ENCODE measurements at regions not wholly inside any gene's neighbourhood (a gene's known extent, or its start where the extent isn't known, plus 50 kb on each side); places are given as distances from the start of the nearest gene placed in this dataset.

DNA sequence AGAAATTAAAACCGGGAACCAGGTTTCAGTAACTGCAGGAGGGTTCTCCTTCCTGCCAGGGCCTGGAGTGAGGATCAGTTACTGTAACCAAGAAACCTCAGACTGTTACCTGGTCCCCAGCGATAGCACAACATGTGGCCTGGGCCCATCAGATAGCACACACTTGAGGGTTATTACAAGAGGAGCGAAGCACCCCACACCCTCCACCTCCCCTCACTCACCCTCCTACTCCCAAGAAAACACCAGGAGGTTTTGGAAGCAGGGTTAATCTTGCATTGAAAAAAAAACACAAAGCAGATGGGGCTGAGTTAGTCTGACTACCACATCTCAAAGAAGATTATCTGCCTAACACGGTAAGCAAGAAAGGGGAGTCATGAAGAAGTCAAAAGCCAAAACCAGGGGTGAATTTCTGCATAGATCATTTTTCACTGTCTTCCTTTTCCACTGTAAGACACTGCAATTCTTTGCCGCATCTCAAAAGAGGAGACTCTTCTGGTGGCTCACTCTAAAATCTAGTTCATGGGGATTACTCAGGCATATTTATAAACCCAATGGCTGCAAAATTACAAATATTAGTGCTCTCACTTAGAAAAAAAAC, 75.9 kb upstream of the DOCK9 start:
- Histone ChIP-seq H3K4me1 (ENCODE audit: control insufficient read depth in 1 of 2, insufficient read depth in 2 of 2, low read length in 2 of 2) (peaks cover 8 to 27% of the 10 kb centered on the region in 2 donors), H3K27ac (ENCODE audit: low read depth, low read length) (no peak overlapping the region), H3K9me3 (ENCODE audit: control insufficient read depth in 1 of 2, low read length in 2 of 2) (no peaks in the 10 kb centered on the region), H3K4me3 (ENCODE audit: low read depth in 1 of 2, low read length in 2 of 2) (no peak overlapping the region), H3K36me3 (ENCODE audit: control insufficient read depth in 1 of 2, insufficient read depth in 2 of 2, low read length in 2 of 2) (no peaks in the 10 kb centered on the region), H3K27me3 (ENCODE audit: control insufficient read depth in 1 of 2, insufficient read depth in 2 of 2, low read length in 2 of 2) (no peaks in the 10 kb centered on the region), H3K9ac (ENCODE audit: low read depth in 1 of 2, low read length in 2 of 2) (no peak overlapping the region)

DNA sequence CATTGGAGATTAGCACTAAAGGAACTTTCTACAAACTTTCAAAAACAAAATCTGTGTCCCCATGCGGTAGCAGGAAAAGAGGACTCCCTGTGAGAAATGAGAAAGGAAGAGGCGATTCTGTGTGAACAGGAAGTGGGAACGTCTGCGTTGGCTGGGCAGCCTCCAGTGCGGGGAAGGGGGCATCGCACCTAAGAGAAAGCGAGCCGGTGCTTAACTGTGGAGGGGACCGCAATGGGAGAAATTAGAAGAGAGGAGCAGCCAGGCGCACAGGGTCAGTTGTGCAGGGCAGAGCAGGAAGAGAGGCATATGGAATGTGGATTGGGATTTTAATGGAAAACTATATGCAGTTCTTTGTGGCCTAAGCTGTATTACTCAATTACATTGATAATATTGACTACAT, 77.4 kb upstream of the DOCK9 start:
- Histone ChIP-seq H3K27ac (ENCODE audit: low read depth, low read length) (no peak overlapping the region), H3K4me1 (ENCODE audit: control insufficient read depth in 1 of 2, insufficient read depth in 2 of 2, low read length in 2 of 2) (peaks cover 8 to 27% of the 10 kb centered on the region in 2 donors), H3K4me3 (ENCODE audit: low read depth in 1 of 2, low read length in 2 of 2) (no peak overlapping the region)

DNA sequence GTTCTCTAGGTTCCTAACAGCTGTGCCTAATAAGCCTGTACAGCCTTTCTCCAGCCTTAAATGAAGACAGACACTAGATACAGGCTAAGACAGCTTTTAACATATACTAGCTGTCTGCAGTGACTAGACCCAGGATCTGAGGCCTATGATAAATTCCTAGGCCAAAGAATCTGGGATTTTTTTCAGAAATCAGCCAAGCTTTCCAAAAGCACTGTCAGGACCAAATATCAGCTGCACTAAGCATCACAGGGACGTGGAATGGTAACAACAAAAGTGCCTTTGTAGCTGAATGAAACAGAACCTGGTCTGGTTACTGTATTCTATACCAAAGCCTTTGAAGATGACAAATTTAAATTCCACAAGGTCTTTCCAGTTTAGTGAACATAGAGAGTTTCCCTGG, 77.9 kb upstream of the DOCK9 start:
- H3K27ac ChIP-seq (ENCODE audit: low read depth, low read length) = no peak overlapping the region
- H3K9ac ChIP-seq (ENCODE audit: low read depth in 1 of 2, low read length in 2 of 2) = no peak overlapping the region
- H3K27me3 ChIP-seq (ENCODE audit: control insufficient read depth in 1 of 2, insufficient read depth in 2 of 2, low read length in 2 of 2) = no peaks in the 10 kb centered on the region
- peaks cover 8 to 27% of the 10 kb centered on the region in 2 donors for H3K4me1 ChIP-seq (ENCODE audit: control insufficient read depth in 1 of 2, insufficient read depth in 2 of 2, low read length in 2 of 2)
- no peak overlapping the region for H3K4me3 ChIP-seq (ENCODE audit: low read depth in 1 of 2, low read length in 2 of 2)
- H3K36me3 ChIP-seq (ENCODE audit: control insufficient read depth in 1 of 2, insufficient read depth in 2 of 2, low read length in 2 of 2) = no peaks in the 10 kb centered on the region
- no peaks in the 10 kb centered on the region for H3K9me3 ChIP-seq (ENCODE audit: control insufficient read depth in 1 of 2, low read length in 2 of 2)

More for the DNA sequence above, 77.4 kb upstream of the DOCK9 start:
- no peak overlapping the region for H3K9ac ChIP-seq (ENCODE audit: low read depth in 1 of 2, low read length in 2 of 2)
- H3K9me3 ChIP-seq (ENCODE audit: control insufficient read depth in 1 of 2, low read length in 2 of 2) = no peaks in the 10 kb centered on the region
- H3K36me3 ChIP-seq (ENCODE audit: control insufficient read depth in 1 of 2, insufficient read depth in 2 of 2, low read length in 2 of 2) = no peaks in the 10 kb centered on the region
- H3K27me3 ChIP-seq (ENCODE audit: control insufficient read depth in 1 of 2, insufficient read depth in 2 of 2, low read length in 2 of 2) = no peaks in the 10 kb centered on the region

DNA sequence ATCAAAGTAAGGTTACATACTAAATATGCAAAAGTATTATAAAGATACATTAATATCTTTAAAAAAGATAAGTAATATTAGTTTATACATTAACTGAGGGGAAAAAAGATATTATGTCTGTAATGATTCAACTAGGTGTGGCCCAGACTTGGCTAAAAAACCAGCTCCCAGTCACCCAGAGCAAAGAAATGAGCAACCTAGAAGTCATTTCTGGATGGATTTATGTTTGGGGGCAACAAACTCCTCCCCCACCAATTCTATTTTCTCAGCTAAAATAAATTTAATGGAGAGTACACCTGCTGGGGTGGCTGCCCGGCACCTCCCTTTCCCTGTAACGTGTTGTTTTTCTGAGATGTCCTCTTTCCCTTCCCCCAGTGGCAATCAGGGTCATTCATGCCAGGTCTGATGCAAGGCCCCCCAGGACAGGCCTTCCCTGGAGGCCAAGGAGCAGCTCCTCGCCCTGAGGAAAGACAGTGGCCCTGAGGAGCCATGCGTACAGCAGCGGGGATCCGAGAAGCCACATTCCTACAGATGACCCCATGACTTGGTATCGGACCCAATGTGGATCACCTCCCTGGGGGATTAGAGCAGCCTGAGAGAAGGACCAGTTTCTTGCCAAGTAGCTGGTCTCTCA, 78.6 kb upstream of the DOCK9 start:
- H3K9ac ChIP-seq (ENCODE audit: low read depth in 1 of 2, low read length in 2 of 2) = no peak overlapping the region
- peaks cover 5 to 22% of the 10 kb centered on the region in 2 donors for H3K4me1 ChIP-seq (ENCODE audit: control insufficient read depth in 1 of 2, insufficient read depth in 2 of 2, low read length in 2 of 2)
- no peaks in the 10 kb centered on the region for H3K27me3 ChIP-seq (ENCODE audit: control insufficient read depth in 1 of 2, insufficient read depth in 2 of 2, low read length in 2 of 2)
- H3K36me3 ChIP-seq (ENCODE audit: control insufficient read depth in 1 of 2, insufficient read depth in 2 of 2, low read length in 2 of 2) = no peaks in the 10 kb centered on the region
- no peak overlapping the region for H3K4me3 ChIP-seq (ENCODE audit: low read depth in 1 of 2, low read length in 2 of 2)
- H3K9me3 ChIP-seq (ENCODE audit: control insufficient read depth in 1 of 2, low read length in 2 of 2) = no peaks in the 10 kb centered on the region
- no peak overlapping the region for H3K27ac ChIP-seq (ENCODE audit: low read depth, low read length)

DNA sequence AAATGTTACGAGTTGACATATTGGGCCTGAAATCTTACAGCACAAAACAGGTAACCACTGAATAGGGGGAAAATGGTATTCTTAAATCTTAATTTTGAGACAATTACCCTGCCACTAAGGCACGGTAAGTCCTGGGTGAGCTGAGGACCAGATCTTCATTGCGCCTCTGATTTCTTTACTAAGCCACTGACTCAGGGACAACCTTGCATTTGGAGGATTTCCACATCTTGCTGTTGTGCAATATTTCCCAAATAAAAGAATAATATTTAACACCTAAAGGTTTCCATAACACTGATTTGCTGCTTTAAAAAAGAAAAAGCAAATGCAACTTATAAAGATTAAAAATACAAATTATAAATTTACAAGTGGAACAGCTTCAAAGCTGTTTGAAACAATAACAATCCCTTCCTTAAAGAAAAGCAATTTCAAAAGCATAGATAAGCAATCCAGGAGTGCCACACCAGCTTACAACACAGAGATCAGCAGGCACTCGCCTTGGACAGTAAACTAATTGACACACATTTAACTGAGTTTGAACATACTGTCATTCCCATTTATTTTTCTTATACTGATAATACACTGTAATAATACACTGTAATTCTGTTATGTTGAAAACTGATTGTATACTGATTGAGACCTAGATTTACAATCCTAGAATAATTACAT, 79.6 kb upstream of the DOCK9 start:
- Histone ChIP-seq H3K4me1 (ENCODE audit: control insufficient read depth in 1 of 2, insufficient read depth in 2 of 2, low read length in 2 of 2) (peaks cover 5 to 22% of the 10 kb centered on the region in 2 donors), H3K27me3 (ENCODE audit: control insufficient read depth in 1 of 2, insufficient read depth in 2 of 2, low read length in 2 of 2) (no peaks in the 10 kb centered on the region), H3K27ac (ENCODE audit: low read depth, low read length) (no peak overlapping the region), H3K9ac (ENCODE audit: low read depth in 1 of 2, low read length in 2 of 2) (no peak overlapping the region), H3K36me3 (ENCODE audit: control insufficient read depth in 1 of 2, insufficient read depth in 2 of 2, low read length in 2 of 2) (no peaks in the 10 kb centered on the region), H3K9me3 (ENCODE audit: control insufficient read depth in 1 of 2, low read length in 2 of 2) (no peaks in the 10 kb centered on the region), H3K4me3 (ENCODE audit: low read depth in 1 of 2, low read length in 2 of 2) (no peak overlapping the region)

DNA sequence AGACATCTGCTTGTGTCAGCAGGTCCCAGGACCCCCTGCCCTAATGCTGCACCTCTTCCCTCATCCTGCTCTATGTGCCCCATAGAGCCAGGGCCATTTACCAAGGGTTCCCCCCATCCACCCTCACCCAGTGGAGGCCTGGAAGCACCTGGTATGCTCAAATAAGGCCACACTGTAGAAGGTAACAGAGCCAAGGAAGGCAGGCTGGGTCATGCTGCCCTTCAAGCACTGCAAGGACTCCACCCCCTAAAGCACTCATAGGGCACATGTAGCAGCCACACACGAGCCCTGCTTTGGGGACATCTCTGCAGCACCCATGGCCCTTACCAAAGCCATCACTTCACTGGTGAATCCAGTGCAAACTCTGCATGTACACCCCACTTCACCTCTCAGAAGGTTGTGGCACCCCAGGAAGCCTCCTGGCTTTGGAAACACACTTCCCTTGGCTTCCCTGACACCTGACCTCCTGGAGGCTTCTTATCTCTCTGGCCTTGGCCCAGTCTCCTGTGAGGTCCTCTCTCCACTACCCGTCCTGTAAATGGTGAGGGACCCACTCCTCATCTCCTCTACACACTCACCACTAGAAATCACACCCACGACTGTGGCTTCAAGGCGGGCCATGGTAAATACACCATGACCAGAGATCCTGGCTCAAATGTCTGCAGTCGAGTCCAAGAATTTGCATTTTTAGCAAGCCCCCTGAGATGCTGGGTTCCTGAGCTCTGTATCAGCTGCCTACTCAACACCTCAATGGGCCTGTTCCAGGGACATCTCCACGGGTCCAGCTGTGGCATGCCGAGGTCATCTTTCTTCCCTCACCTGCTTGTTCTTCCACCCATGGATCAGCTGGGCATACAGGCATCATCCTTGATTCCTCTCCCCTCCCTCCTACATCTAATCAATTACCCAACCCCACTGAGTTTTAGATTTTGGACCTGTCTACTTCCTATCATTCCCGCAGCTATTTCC, 80.9 kb upstream of the DOCK9 start:
- H3K4me1 ChIP-seq (ENCODE audit: control insufficient read depth in 1 of 2, insufficient read depth in 2 of 2, low read length in 2 of 2) = peaks cover 5 to 18% of the 10 kb centered on the region in 2 donors
- H3K36me3 ChIP-seq (ENCODE audit: control insufficient read depth in 1 of 2, insufficient read depth in 2 of 2, low read length in 2 of 2) = no peaks in the 10 kb centered on the region
- no peak overlapping the region for H3K9ac ChIP-seq (ENCODE audit: low read depth in 1 of 2, low read length in 2 of 2)
- no peaks in the 10 kb centered on the region for H3K27me3 ChIP-seq (ENCODE audit: control insufficient read depth in 1 of 2, insufficient read depth in 2 of 2, low read length in 2 of 2)
- H3K4me3 ChIP-seq (ENCODE audit: low read depth in 1 of 2, low read length in 2 of 2) = no peak overlapping the region
- H3K27ac ChIP-seq (ENCODE audit: low read depth, low read length) = no peak overlapping the region
- H3K9me3 ChIP-seq (ENCODE audit: control insufficient read depth in 1 of 2, low read length in 2 of 2) = no peaks in the 10 kb centered on the region

DNA sequence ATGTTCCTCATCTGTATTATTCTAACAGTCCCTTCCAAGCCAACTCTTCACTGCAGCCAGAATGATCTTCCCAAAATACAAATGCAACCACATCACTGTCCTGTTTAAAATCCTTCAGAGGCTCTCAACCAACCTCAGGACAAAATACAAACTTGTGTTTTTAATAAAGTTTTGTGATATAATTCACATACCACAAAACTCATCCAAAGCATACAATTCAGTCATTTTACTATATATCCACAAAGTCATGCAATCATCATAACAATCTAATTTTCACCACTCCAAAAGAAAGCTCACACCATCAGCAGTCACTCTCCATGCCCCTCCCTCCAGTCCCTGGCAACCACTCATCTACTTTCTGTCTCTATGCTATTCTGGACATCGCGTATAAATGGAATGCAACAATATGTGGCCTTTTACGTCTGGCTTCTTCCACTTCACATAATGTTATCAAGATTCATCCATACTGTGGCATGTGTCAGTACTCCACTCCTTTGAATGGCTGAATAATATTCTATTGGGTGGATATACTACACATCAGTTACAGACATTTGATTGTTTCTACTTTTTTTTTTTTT, 81.7 kb upstream of the DOCK9 start:
- no peak overlapping the region for H3K27ac ChIP-seq (ENCODE audit: low read depth, low read length)
- no peak overlapping the region for H3K4me3 ChIP-seq (ENCODE audit: low read depth in 1 of 2, low read length in 2 of 2)
- no peak overlapping the region for H3K9ac ChIP-seq (ENCODE audit: low read depth in 1 of 2, low read length in 2 of 2)
- H3K9me3 ChIP-seq (ENCODE audit: control insufficient read depth in 1 of 2, low read length in 2 of 2) = no peaks in the 10 kb centered on the region
- peaks cover 5 to 15% of the 10 kb centered on the region in 2 donors for H3K4me1 ChIP-seq (ENCODE audit: control insufficient read depth in 1 of 2, insufficient read depth in 2 of 2, low read length in 2 of 2)
- no peaks in the 10 kb centered on the region for H3K27me3 ChIP-seq (ENCODE audit: control insufficient read depth in 1 of 2, insufficient read depth in 2 of 2, low read length in 2 of 2)
- no peaks in the 10 kb centered on the region for H3K36me3 ChIP-seq (ENCODE audit: control insufficient read depth in 1 of 2, insufficient read depth in 2 of 2, low read length in 2 of 2)

DNA sequence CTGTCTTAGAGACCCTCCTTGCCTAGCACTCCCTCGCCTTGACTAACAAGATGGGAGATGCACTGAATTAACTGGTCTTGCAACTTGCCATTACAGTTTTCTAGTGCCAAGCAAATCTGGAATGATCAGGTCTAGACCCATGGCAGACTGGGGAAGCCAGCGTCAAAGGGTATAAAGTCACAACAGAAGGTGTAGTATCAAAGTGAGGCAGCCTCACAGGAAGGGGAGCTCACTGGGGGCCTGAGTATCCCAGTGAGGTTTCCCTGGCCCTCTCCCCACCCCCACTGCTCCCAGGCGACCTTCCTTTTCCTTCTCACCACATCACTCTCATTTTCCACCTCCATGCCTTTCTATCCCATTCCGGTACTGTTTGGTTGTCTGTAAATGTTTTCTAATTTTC, 83.5 kb upstream of the DOCK9 start:
- no peaks in the 10 kb centered on the region for H3K36me3 ChIP-seq (ENCODE audit: control insufficient read depth in 1 of 2, insufficient read depth in 2 of 2, low read length in 2 of 2)
- H3K9ac ChIP-seq (ENCODE audit: low read depth in 1 of 2, low read length in 2 of 2) = no peak overlapping the region
- no peak overlapping the region for H3K27ac ChIP-seq (ENCODE audit: low read depth, low read length)
- H3K9me3 ChIP-seq (ENCODE audit: control insufficient read depth in 1 of 2, low read length in 2 of 2) = no peaks in the 10 kb centered on the region
- H3K4me3 ChIP-seq (ENCODE audit: low read depth in 1 of 2, low read length in 2 of 2) = no peak overlapping the region
- peaks cover 8 to 10% of the 10 kb centered on the region in 2 donors for H3K4me1 ChIP-seq (ENCODE audit: control insufficient read depth in 1 of 2, insufficient read depth in 2 of 2, low read length in 2 of 2)
- H3K27me3 ChIP-seq (ENCODE audit: control insufficient read depth in 1 of 2, insufficient read depth in 2 of 2, low read length in 2 of 2) = no peaks in the 10 kb centered on the region

DNA sequence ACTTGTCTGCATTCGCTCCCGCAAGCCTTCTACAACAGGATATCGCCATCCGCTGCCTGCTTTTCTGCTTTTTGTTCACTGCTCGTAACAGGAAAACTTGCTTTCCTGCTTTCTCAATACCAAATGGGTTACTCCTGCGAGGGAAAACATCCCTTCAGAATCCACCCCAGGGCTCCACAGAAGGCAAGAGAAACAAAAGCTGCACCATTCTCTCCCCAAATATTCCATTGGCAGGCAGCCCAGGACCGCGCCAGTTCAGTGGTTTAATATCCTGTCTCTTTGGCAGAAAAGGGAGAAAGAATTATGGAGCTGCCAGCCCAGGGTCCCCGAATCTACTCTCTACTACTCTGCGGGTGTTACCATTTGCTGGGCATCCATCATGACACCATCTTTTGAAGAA, 84.7 kb upstream of the DOCK9 start:
- peaks cover 3 to 11% of the 10 kb centered on the region in 2 donors for H3K4me1 ChIP-seq (ENCODE audit: control insufficient read depth in 1 of 2, insufficient read depth in 2 of 2, low read length in 2 of 2)
- H3K27ac ChIP-seq (ENCODE audit: low read depth, low read length) = no peak overlapping the region
- H3K9me3 ChIP-seq (ENCODE audit: control insufficient read depth in 1 of 2, low read length in 2 of 2) = no peaks in the 10 kb centered on the region
- no peak overlapping the region for H3K9ac ChIP-seq (ENCODE audit: low read depth in 1 of 2, low read length in 2 of 2)
- no peak overlapping the region for H3K4me3 ChIP-seq (ENCODE audit: low read depth in 1 of 2, low read length in 2 of 2)
- no peaks in the 10 kb centered on the region for H3K27me3 ChIP-seq (ENCODE audit: control insufficient read depth in 1 of 2, insufficient read depth in 2 of 2, low read length in 2 of 2)
- H3K36me3 ChIP-seq (ENCODE audit: control insufficient read depth in 1 of 2, insufficient read depth in 2 of 2, low read length in 2 of 2) = no peaks in the 10 kb centered on the region

Measured in duodenal mucosa (tissue), 2 donors.